ENCODE measurements at regions not wholly inside any gene's neighbourhood (a gene's known extent, or its start where the extent isn't known, plus 50 kb on each side); places are given as distances from the start of the nearest gene placed in this dataset.
"Not testable (repeated sequence)": the region's sequence is repeated elsewhere in the genome, so short reads cannot be mapped to it uniquely, and the experiment has no call there.

DNA sequence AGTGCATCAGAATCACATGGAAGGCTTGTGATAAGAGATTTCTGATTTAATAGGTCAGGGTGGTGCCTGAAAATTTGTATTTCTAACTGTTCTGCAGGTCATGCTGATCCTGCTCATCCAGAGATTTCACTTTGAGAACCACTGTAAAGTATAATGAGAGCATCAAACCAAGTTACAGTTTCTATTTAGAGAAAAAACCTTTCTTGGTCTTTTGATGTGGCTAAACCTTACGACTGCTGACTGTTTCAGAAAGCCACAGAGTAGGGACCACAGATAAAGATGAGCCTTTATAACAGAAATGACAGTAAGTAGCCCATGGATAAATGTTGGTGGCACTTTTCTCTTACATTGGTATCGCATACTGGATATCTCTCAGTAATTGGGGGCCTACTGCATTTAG is 109.4 kb upstream of the FANCL start:
- no peak for DNase-seq

DNA sequence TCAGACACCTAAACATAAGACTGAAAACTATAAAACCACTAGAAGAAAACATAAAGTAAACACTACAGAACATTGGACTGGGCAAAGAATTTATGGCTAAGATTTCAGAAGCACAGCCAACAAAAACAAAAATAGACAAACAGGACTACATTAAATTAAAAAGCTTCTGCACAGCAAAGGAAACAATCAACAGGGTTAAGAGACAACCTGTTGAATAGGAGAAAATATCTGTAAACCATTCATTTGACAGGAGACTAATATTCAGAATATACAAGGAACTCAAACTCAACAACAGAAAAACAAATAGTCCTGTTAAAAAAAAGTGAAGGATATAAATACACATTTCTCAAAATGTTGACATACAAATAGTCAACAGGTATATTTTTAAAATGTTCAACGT is 106.7 kb upstream of the FANCL start:
- no peak for DNase-seq

DNA sequence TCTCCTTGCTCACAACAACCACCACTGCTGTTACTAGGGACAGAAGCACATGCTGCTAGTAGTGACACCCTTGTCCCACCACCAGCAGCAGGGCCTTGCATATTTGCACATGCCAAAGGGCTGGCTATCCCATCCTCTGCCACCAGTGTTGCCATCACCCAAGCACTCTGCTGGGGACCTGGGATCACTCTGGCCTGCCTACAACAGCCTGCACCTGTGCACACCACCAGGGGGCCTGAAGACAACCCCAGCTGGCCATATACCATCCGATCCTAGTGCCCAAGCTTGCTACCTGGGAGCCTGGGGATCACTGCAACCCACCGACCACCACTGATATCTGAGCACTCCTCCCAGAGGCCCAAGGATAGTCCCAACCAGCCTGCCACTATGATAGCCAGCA is 99.9 kb upstream of the FANCL start:
- DNase-seq = no peak

DNA sequence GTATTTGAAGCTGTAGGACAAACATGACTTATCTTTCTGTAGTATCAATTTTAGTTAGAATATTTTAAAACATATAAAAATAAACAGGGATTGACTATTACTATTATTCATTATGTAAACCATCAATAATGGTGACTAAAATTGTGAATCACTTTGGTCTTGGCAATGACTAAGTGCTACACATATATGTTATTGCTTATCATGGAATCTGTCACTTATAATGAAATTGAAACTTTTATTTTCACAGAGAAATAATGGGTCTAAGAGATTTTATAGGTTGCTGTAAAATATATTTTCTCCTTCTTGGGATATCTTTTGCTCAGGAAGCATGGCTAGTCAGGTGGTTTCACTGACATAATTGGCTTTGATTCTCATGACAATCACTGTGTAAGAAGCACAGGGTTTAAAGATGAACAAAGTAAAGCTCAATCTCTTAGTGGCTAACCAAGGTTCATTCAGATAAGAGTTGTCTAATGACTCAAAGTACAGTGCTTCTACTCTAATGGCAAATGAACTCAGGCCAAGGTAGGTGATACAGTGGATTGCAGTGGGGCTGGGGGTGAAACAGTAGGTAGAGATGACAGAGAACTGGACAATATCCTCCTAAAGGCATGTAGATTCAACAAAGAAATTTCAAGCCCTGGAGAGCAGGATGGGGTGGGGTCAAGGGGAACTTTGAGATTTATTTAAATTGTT is 98.6 kb upstream of the FANCL start:
- DNase-seq = no peak

DNA sequence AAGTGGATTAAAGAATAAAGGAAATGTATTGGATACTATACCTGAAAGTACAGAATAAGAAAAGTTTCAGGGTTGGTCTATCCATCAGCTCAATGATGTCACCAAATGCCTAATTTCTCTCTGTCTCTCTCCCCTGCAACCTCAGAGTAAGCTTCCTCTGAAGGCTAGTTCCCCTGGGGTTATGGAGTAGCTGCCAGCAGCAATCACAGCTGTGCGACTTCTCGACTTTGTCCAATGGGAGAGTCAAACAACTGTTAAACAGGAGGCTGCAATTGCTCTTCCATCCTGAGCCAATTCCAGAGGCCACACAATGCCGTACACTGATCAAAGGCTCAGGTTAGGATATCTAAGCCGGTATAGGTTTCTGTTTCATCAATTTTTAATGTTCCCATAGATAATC is 95.3 kb upstream of the FANCL start:
- no peak for DNase-seq

GRCh38 chr2:58334414-58334813 is 93.3 kb upstream of the FANCL start:
- DNase-seq = no peak

DNA sequence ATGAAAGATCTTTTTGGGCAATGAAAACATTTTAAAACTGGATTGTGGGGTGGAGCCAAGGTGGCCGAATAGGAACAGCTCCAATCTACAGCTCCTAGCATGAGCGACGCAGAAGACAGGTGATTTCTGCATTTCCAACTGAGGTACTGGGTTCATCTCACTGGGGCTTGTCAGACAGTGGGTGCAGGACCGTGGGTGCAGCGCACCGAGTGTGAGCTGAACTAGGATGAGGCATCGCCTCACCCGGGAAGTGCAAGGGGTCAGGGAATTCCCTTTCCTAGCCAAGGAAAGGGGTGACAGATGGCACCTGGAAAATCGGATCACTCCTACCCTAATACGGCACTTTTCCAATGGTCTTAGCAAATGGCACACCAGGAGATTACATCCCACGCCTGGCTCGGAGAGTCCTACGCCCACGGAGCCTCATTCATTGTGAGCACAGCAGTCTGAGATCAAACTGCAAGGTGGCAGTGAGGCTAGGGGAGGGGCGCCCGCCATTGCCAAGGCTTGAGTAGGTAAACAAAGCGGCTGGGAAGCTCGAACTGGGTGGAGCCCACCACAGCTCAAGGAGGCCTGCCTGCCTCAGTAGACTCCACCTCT is 84.3 kb upstream of the FANCL start:
- not testable (repeated sequence) for DNase-seq

- DNase-seq = no peak
Measured at GRCh38 chr2:58319481-58319880, 78.4 kb upstream of the FANCL start.

- not testable (repeated sequence) for DNase-seq
Measured at GRCh38 chr2:58318949-58319348, 77.8 kb upstream of the FANCL start.

DNA sequence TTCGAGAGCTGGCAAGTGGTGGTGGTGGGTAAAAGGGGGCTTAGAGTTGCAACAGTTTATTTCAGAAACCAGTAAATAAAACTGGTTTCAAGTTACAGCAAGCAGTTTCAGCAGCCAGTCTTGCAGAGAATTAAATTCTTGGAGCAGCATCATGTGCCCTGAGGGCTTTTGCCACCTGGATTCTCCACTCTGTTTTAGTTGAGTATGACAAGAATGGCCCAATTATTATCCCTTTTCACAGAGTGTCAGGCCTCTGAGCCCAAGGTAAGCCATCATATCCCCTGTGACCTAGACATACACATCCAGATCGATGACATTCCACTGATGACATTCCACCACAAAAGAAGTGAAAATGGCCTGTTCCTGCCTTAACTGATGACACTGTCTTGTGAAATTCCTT is 72.8 kb upstream of the FANCL start:
- peak; percentile 9 for DNase-seq

GRCh38 chr2:58308435-58308834 is 67.3 kb upstream of the FANCL start:
- no peak for DNase-seq

- DNase-seq = no peak
Measured at GRCh38 chr2:58304843-58305242, 63.7 kb upstream of the FANCL start.

DNA sequence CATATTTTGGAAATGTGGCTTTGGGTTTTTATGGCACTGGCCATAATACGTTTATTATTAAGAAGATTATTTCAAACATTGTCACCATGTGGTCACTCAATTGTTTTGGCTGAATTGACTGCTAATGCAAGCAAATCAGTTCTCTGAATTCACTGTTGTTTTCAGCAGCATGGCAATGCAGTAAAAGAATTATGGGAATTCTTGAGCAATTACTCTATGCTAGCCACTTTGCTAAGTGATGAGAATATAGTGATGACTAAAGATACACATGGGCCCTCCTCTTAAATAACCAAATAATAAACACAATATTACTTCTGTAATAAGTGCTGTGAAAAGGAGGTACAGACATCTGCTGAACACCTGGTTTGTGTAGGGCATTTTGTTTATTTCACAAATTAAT is 58.0 kb upstream of the FANCL start:
- DNase-seq = no peak

DNA sequence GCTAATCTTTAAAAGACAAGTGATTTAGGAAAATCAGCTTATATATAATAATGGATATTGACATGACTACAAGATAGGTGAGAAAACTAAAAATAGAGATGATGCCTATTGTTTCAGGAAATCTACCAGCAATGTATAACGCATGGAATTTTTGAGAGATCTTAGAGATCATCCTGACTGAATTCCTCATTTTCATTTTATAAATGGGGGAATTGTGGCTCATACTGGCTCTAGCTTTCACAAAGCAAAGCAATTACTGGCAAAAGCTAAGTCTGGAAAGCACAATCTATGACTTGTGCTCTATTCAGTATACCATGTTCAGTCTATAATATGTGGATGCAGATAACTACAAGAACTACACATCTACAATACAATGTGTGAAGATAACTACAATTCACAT is 51.9 kb upstream of the FANCL start:
- no peak for DNase-seq

GRCh38 chr2:58291726-58292438 is 50.8 kb upstream of the FANCL start:
- peak; percentile 80 for DNase-seq

Data from NCI-H146 (cell line).